Thyroid gland (tissue), 4 donors: ENCODE measurements at regions not wholly inside any gene's neighbourhood (a gene's known extent, or its start where the extent isn't known, plus 50 kb on each side); places are given as distances from the start of the nearest gene placed in this dataset.

ENCODE experiments used
- DNase-seq, 2 donors: peaks; one replicate each; pipeline ENCODE4 v3.0.0-alpha.2; 2019
- H3K27ac ChIP-seq, 3 donors: fragments of 200-600 bp; sonication (generic); 1 replicate in 2 of 3; 2 replicates in 1 of 3; pipeline ENCODE4 v1.5.1; 2016 to 2019; ENCODE audit warnings: mild to moderate bottlenecking in 1 of 3, moderate library complexity in 1 of 3
- H3K27me3 ChIP-seq: fragments of 200-600 bp; sonication (generic); one replicate; pipeline ENCODE4 v1.5.1; 2019
- H3K36me3 ChIP-seq, 2 donors: fragments of 200-600 bp; sonication (generic); one replicate each; pipeline ENCODE4 v1.5.1; 2016 to 2019
- H3K4me1 ChIP-seq, 2 donors: fragments of 200-600 bp; sonication (generic); one replicate each; pipeline ENCODE4 v1.5.1; 2017 to 2019
- H3K4me3 ChIP-seq, 3 donors: fragments of 200-600 bp; sonication (generic); replicated peaks in 1 of 3; 1 replicate in 2 of 3; 2 replicates in 1 of 3; pipeline ENCODE4 v1.5.1; 2016; ENCODE audit warnings: mild to moderate bottlenecking in 1 of 3
- H3K9me3 ChIP-seq: fragments of 200-600 bp; sonication (generic); one replicate; pipeline ENCODE4 v1.5.1; 2017
- POLR2A ChIP-seq, 2 donors: fragments of 450-650 bp; IDR thresholded peaks; one replicate each; pipeline ENCODE4 v1.6.1; 2017; ENCODE audit warnings: antibody characterized with exemption in 2 of 2, mild to moderate bottlenecking in 2 of 2, moderate library complexity in 1 of 2
- WGBS, 2 donors: methylation state at CpG; one replicate each; pipeline ENCODE4 v1.1.5; 2017; 5-methylcytosine and 5-hydroxymethylcytosine counted together
- intact Hi-C: fragments of 100-400 bp; cut with DNase I; formaldehyde crosslinking; loops from one replicate; pipeline ENCODE4 v1.15.1; 2023
- TF ChIP-seq, protein P1 (sequence below), 6 experiments: fragments of 200-600 bp in 3 of 6; fragments of 450-650 bp in 3 of 6; sonication (generic) in 3 of 6; IDR thresholded peaks; one replicate each; pipeline ENCODE4 v1.5.1; 2016 to 2019; ENCODE audit warnings: antibody characterized with exemption in 6 of 6, mild to moderate bottlenecking in 2 of 6, inconsistent platforms in 1 of 6, moderate library complexity in 1 of 6

GRCh38 chr18:71136487-71136886, 847.6 kb downstream of the SOCS6 start:
- H3K9me3 ChIP-seq = no peaks in the 10 kb centered on the region
- WGBS, 2 donors = 45 to 50% methylated on average over 3 of the region's 3 CpGs
- DNase-seq = peak in 1 of 2 donors; percentile 4
- no peaks in the 10 kb centered on the region for H3K36me3 ChIP-seq
- intact Hi-C loops = no loop called here
- peak overlapping the region in 1 of 3 donors; percentile 33 for H3K27ac ChIP-seq
- TF ChIP-seq, protein P1, sequence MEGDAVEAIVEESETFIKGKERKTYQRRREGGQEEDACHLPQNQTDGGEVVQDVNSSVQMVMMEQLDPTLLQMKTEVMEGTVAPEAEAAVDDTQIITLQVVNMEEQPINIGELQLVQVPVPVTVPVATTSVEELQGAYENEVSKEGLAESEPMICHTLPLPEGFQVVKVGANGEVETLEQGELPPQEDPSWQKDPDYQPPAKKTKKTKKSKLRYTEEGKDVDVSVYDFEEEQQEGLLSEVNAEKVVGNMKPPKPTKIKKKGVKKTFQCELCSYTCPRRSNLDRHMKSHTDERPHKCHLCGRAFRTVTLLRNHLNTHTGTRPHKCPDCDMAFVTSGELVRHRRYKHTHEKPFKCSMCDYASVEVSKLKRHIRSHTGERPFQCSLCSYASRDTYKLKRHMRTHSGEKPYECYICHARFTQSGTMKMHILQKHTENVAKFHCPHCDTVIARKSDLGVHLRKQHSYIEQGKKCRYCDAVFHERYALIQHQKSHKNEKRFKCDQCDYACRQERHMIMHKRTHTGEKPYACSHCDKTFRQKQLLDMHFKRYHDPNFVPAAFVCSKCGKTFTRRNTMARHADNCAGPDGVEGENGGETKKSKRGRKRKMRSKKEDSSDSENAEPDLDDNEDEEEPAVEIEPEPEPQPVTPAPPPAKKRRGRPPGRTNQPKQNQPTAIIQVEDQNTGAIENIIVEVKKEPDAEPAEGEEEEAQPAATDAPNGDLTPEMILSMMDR (IDR thresholded peaks at IDR 0.05) = no peak
- no peak for TF ChIP-seq POLR2A (IDR thresholded peaks at IDR 0.05)
- H3K27me3 ChIP-seq = no peaks in the 10 kb centered on the region
- peaks cover 0 to 6% of the 10 kb centered on the region in 2 donors for H3K4me1 ChIP-seq
- H3K4me3 ChIP-seq = no peak overlapping the region

GRCh38 chr18:71134122-71134521, 845.3 kb downstream of the SOCS6 start:
- TF ChIP-seq, protein P1 (IDR thresholded peaks at IDR 0.05) = no peak
- TF ChIP-seq POLR2A (IDR thresholded peaks at IDR 0.05) = no peak
- no peak overlapping the region for H3K27ac ChIP-seq
- H3K36me3 ChIP-seq = no peaks in the 10 kb centered on the region
- peaks cover 0 to 6% of the 10 kb centered on the region in 2 donors for H3K4me1 ChIP-seq
- H3K9me3 ChIP-seq = no peaks in the 10 kb centered on the region
- WGBS, 2 donors = 77 to 80% methylated on average over 4 of the region's 4 CpGs
- DNase-seq = no peak
- H3K27me3 ChIP-seq = no peaks in the 10 kb centered on the region
- H3K4me3 ChIP-seq = no peak overlapping the region
- intact Hi-C loops = no loop called here

DNA sequence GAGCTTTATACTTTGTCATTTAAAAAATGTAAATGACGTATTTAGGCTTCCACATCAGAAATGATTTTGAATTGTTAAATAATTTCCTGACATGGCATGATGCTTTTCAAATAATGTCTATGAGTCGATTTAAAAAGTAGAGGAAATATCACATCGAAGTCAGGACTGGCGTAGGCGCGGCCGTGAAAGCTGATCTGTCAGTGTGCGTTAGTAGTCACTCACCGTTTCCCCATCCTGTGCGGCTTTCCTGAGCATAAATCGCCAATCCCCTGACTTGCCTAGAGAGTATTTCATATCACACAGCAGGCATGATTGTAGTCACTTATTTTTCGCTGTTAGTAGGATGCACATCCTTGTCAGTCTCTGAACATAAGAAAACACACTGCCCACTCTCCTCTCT, 843.1 kb downstream of the SOCS6 start:
- Histone ChIP-seq H3K36me3 (no peaks in the 10 kb centered on the region), H3K4me3 (no peak overlapping the region), H3K27ac (no peak overlapping the region), H3K4me1 (peaks cover 0 to 2% of the 10 kb centered on the region in 2 donors), H3K27me3 (no peaks in the 10 kb centered on the region), H3K9me3 (no peaks in the 10 kb centered on the region)
- intact Hi-C loops = no loop called here
- DNase-seq = no peak
- TF ChIP-seq, protein P1 (IDR thresholded peaks at IDR 0.05) = no peak
- TF ChIP-seq POLR2A (IDR thresholded peaks at IDR 0.05) = no peak
- 92 to 93% methylated on average over 12 of the region's 12 CpGs for WGBS, 2 donors

GRCh38 chr18:71130351-71130750, 841.5 kb downstream of the SOCS6 start:
- Histone ChIP-seq H3K27ac (no peak overlapping the region), H3K27me3 (no peaks in the 10 kb centered on the region), H3K4me3 (no peak overlapping the region), H3K36me3 (no peaks in the 10 kb centered on the region), H3K4me1 (no peaks in the 10 kb centered on the region), H3K9me3 (no peaks in the 10 kb centered on the region)
- 89 to 90% methylated on average over 6 of the region's 6 CpGs for WGBS, 2 donors
- intact Hi-C loops = no loop called here
- no peak for DNase-seq
- no peak for TF ChIP-seq POLR2A (IDR thresholded peaks at IDR 0.05)
- TF ChIP-seq, protein P1 (IDR thresholded peaks at IDR 0.05) = no peak

DNA sequence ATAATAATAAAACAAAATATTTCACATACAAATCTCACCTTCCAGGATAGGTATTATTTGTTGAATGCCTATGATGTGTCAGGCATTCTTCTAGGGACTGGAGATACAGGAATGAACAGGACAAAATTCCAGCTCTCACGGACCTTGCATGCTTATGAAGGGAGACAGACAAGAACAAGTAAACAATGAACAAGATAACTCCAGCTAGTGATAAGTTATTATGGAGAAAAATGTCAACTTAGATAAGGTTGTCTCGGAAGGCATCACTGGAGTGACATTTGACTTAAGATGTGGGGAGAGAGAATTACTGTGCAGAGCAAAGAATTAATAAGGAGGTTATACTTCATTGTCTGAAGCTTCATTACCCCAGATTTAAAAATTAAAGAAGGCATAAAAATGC, 836.7 kb downstream of the SOCS6 start:
- WGBS, 2 donors = 86 to 91% methylated on average over 2 of the region's 2 CpGs
- DNase-seq = no peak
- Histone ChIP-seq H3K27ac (no peak overlapping the region), H3K9me3 (no peaks in the 10 kb centered on the region), H3K36me3 (no peaks in the 10 kb centered on the region), H3K4me1 (no peaks in the 10 kb centered on the region), H3K4me3 (no peak overlapping the region), H3K27me3 (no peaks in the 10 kb centered on the region)
- TF ChIP-seq, protein P1 (IDR thresholded peaks at IDR 0.05) = no peak
- TF ChIP-seq POLR2A (IDR thresholded peaks at IDR 0.05) = no peak
- intact Hi-C loops = no loop called here
